ENCODE measurements at regions not wholly inside any gene's neighbourhood (a gene's known extent, or its start where the extent isn't known, plus 50 kb on each side); places are given as distances from the start of the nearest gene placed in this dataset.

DNA sequence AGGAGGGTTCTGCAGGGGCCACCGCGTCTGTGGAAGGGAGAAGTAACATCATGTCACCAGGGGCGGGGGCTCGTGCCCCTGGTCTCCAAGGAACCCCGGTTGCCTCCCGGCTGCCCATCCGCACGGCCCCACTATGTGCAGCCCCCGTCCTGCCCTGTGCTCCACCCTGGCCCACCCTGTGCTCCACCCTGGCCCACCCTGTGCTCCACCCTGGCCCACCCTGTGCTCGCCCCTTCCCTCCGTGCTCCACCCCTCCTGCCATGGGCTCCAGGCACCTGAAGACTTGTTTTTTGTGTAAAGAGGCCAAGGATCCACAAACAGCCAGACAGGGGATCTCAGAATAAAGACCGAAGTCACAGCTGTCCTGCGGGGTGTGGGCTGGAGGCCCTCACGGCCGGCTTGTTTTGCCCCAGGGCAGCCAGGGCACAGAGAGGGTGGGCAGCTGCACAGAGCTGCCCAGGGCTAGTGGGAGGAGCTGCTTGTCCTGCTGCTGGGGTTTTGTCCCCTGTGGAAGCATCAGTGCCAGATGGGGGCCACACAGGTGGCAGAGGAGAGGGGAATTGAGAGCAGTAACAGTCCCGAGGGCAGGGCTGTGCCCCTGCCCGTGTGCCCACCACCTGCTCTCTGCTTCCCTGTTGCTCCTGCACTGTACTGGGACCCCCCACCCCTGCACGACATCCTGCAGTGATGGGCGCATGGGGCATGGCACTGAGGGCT lies 147.0 kb upstream of the CIBAR2 start:
- no peak for TF ChIP-seq EP300 (IDR thresholded peaks at IDR 0.05)
- TF ChIP-seq, protein P1, sequence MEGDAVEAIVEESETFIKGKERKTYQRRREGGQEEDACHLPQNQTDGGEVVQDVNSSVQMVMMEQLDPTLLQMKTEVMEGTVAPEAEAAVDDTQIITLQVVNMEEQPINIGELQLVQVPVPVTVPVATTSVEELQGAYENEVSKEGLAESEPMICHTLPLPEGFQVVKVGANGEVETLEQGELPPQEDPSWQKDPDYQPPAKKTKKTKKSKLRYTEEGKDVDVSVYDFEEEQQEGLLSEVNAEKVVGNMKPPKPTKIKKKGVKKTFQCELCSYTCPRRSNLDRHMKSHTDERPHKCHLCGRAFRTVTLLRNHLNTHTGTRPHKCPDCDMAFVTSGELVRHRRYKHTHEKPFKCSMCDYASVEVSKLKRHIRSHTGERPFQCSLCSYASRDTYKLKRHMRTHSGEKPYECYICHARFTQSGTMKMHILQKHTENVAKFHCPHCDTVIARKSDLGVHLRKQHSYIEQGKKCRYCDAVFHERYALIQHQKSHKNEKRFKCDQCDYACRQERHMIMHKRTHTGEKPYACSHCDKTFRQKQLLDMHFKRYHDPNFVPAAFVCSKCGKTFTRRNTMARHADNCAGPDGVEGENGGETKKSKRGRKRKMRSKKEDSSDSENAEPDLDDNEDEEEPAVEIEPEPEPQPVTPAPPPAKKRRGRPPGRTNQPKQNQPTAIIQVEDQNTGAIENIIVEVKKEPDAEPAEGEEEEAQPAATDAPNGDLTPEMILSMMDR (IDR thresholded peaks at IDR 0.05), result no peak
- TF ChIP-seq POLR2A (IDR thresholded peaks at IDR 0.05), result no peak
- no peak for TF ChIP-seq POLR2AphosphoS5 (IDR thresholded peaks at IDR 0.05)
- H3K4me3 ChIP-seq, result no peak overlapping the region
- DNase-seq, result no peak
- peaks cover 0 to 13% (median 11%) of the 10 kb centered on the region in 3 donors for H3K27me3 ChIP-seq
- no peaks in the 10 kb centered on the region for H3K9me3 ChIP-seq
- no peaks in the 10 kb centered on the region for H3K36me3 ChIP-seq
- H3K4me1 ChIP-seq, result peaks cover 0 to 7% (median 3%) of the 10 kb centered on the region in 4 donors
- H3K27ac ChIP-seq, result no peak overlapping the region
- intact Hi-C loops (cut with DNase I; ENCODE audit: low total_unique reads), result no loop called here
- 61 to 78% (median 70%) methylated on average over 16 to 19 of the region's 19 CpGs for WGBS, 5 donors

DNA sequence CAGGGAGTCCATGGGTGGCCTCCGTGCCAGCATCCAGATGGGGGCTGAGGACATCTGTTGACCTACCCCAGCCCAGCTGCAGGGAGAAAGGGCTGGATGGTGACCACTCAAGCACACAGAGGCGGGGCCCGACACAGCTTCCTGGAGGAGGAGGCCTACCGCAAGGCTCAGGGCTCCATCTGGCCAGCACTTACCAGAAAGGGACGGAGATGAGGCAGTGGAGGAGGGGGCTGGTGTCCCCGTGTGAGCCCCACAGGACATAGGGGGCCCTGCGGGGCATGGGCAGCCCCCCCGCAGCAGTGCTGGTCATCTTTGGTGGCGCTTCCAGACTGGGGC lies 147.5 kb upstream of the CIBAR2 start:
- H3K27ac ChIP-seq, result no peak overlapping the region
- TF ChIP-seq, protein P1 (IDR thresholded peaks at IDR 0.05), result no peak
- TF ChIP-seq EP300 (IDR thresholded peaks at IDR 0.05), result no peak
- no peak for TF ChIP-seq POLR2AphosphoS5 (IDR thresholded peaks at IDR 0.05)
- TF ChIP-seq POLR2A (IDR thresholded peaks at IDR 0.05), result no peak
- no peak for DNase-seq
- H3K27me3 ChIP-seq, result peaks cover 0 to 13% (median 11%) of the 10 kb centered on the region in 3 donors
- intact Hi-C loops (cut with DNase I; ENCODE audit: low total_unique reads), result no loop called here
- H3K36me3 ChIP-seq, result no peaks in the 10 kb centered on the region
- no peaks in the 10 kb centered on the region for H3K9me3 ChIP-seq
- no peak overlapping the region for H3K4me3 ChIP-seq
- peaks cover 0 to 7% (median 3%) of the 10 kb centered on the region in 4 donors for H3K4me1 ChIP-seq
- 81 to 92% (median 85%) methylated on average over 8 to 9 of the region's 9 CpGs for WGBS, 5 donors

GRCh38 chr16:85261204-85261603 lies 148.9 kb upstream of the CIBAR2 start:
- H3K27ac ChIP-seq, result no peak overlapping the region
- intact Hi-C loops (cut with DNase I; ENCODE audit: low total_unique reads), result no loop called here
- H3K27me3 ChIP-seq, result peaks cover 0 to 13% (median 11%) of the 10 kb centered on the region in 3 donors
- H3K4me1 ChIP-seq, result peaks cover 0 to 7% (median 1%) of the 10 kb centered on the region in 4 donors
- DNase-seq, result no peak
- no peaks in the 10 kb centered on the region for H3K9me3 ChIP-seq
- H3K4me3 ChIP-seq, result no peak overlapping the region
- H3K36me3 ChIP-seq, result no peaks in the 10 kb centered on the region
- TF ChIP-seq EP300 (IDR thresholded peaks at IDR 0.05), result no peak
- WGBS, 5 donors, result 79 to 90% (median 80%) methylated on average over 8 to 10 of the region's 10 CpGs

- Histone ChIP-seq H3K36me3 (no peaks in the 10 kb centered on the region), H3K4me1 (peaks cover 0 to 7% (median 0%) of the 10 kb centered on the region in 4 donors), H3K9me3 (no peaks in the 10 kb centered on the region), H3K27me3 (peaks cover 0 to 13% (median 11%) of the 10 kb centered on the region in 3 donors), H3K27ac (no peak overlapping the region), H3K4me3 (no peak overlapping the region)
- WGBS, 5 donors, result 77 to 84% (median 83%) methylated on average over 20 to 27 of the region's 27 CpGs
- intact Hi-C loops (cut with DNase I; ENCODE audit: low total_unique reads), result no loop called here
- DNase-seq, result no peak
- TF ChIP-seq POLR2AphosphoS5 (IDR thresholded peaks at IDR 0.05), result no peak
- no peak for TF ChIP-seq POLR2A (IDR thresholded peaks at IDR 0.05)
- TF ChIP-seq EP300 (IDR thresholded peaks at IDR 0.05), result no peak
- TF ChIP-seq, protein P1 (IDR thresholded peaks at IDR 0.05), result no peak
Measured at GRCh38 chr16:85261657-85262557, 149.6 kb upstream of the CIBAR2 start.
